ENCODE measurements at regions not wholly inside any gene's neighbourhood (a gene's known extent, or its start where the extent isn't known, plus 50 kb on each side); places are given as distances from the start of the nearest gene placed in this dataset.

- DNase-seq: no peak
Measured at GRCh38 chr14:89625731-89626232, 208.7 kb upstream of the FOXN3 start.

- no peak for DNase-seq
Measured at GRCh38 chr14:89625244-89625713, 208.2 kb upstream of the FOXN3 start.

DNA sequence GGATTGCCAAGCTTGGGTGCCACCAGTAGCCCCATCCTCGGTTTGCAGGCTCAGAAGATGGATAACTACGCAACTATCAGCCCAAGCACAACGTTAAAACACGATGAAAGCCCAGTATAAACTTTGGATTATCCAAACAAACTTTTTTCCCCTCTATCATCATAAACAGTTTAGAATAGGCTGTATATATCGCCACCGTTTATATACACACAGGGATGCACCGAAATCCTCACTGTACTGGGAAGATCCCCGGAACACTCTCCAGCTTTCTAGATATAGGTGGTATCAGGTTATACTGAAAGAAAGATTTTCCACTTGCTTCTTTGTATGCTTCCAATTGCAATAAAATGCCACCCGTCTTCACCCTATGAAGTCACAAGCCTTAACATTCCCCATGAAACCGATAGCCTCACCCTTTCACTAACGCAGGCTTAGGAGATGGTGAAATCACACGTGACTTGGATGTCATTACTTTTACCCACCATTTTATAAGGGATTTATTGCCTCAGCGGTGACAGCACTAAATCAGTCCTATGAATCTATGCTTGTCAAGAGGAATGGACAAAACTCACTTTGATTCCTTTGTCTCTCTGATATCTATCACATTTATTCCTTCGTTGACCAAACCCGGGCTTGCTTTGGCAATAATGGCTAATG is 207.6 kb upstream of the FOXN3 start:
- no peak for DNase-seq

GRCh38 chr14:89621791-89622638 is 205.0 kb upstream of the FOXN3 start:
- no peak for DNase-seq

DNA sequence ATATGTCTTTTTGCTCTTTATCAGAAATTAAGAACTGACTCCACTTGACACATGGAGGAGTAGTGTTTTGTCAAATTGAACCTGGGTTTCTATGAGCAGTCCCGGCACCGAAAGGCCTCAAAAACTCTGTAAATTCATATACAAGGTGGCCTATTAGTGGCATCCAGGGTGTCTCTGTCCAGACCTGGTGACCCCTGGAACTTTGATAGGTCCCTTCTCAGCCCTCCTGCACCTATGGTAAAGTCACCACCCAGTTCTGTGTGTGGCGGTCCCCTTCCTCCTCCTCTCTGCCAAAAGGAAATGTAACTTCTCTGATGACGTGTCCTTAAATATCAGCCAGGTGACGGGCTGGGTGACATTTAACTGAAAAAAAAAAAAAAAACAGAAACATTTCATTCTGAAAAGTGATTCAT is 204.0 kb upstream of the FOXN3 start:
- DNase-seq: no peak

GRCh38 chr14:89620436-89620835 is 203.4 kb upstream of the FOXN3 start:
- no peak for DNase-seq

GRCh38 chr14:89619596-89619995 is 202.6 kb upstream of the FOXN3 start:
- DNase-seq: no peak

DNA sequence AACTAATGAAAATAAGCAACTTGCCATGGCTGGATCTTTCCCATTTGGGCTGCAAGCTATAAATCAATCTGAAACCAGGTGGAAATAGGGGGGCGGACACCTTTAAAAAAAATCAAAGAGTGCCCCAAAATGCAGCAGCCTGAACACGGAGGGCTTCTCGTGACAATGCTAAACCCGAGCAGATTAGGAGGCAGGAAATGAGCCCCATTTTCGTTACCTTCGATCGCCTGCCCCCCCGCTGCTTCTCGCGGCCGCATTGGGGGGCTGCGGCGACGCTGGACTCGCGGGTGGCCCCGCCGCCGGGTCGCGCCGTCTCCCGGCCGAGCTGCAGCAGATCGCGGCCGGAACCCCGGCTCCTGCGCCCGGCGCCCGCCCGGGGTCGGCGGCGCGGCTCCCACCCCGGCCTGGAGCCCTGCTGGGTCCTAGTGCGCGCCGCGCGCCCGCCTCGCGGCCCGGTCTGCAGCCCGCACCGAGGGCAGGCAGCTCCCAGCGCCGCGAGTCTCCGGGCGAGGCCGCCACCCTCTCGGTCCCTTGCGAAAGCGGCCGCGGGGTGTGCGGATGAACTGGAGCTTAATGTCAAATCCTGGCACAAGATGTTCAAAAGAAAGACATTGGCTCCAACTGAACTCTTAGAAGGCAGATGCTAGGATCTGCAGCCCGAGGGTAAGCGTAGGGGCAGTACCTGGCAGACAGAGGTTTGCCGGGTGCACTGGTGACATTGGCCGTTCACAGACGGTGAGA is 201.9 kb upstream of the FOXN3 start:
- no peak for DNase-seq

GRCh38 chr14:89618330-89618708 is 201.3 kb upstream of the FOXN3 start:
- no peak for DNase-seq

- no peak for DNase-seq
Measured at GRCh38 chr14:89617481-89618329, 200.7 kb upstream of the FOXN3 start.

DNA sequence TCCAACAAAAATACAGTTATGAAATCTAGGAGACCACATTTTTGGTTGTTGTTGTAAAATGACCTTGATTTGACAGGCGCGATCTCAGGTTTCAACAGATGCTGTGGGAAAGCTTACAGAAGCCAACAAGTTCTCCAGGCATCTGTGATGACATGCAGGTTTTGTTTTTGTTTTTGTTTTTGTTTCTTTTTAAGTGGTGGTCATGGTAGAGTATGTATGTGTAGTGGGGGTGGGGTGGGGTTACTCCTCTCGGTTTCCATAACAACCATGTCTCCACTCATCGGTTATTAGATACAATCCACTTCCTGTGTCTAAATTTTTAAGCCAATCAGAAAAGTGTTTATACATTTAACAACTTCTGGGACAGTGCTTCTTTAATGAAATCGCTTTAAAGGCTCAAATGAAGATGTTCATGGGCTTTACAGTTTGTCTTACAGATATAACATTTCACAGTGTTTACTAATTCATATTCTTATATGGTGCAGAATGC is 199.9 kb upstream of the FOXN3 start:
- DNase-seq: no peak

- DNase-seq: no peak
Measured at GRCh38 chr14:89616425-89616824, 199.4 kb upstream of the FOXN3 start.

DNA sequence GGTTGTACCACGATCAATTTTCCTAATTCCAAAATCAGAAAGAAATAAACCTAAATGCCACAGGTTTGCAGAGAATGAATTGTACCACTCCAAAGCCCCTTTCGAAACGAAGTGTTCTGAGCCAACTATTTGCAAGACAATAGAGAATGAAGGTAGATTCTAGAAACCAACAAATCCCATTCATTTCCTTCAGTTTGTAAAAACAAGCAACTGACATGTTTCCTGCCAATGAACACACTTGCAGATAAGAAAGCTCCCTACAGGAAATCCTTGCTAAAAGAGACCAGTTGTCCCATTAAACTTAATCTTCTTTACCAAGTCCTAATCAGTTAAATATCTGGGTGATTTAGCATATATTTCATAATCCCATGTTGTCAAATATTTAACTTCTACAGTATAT is 198.4 kb upstream of the FOXN3 start:
- DNase-seq: no peak

DNA sequence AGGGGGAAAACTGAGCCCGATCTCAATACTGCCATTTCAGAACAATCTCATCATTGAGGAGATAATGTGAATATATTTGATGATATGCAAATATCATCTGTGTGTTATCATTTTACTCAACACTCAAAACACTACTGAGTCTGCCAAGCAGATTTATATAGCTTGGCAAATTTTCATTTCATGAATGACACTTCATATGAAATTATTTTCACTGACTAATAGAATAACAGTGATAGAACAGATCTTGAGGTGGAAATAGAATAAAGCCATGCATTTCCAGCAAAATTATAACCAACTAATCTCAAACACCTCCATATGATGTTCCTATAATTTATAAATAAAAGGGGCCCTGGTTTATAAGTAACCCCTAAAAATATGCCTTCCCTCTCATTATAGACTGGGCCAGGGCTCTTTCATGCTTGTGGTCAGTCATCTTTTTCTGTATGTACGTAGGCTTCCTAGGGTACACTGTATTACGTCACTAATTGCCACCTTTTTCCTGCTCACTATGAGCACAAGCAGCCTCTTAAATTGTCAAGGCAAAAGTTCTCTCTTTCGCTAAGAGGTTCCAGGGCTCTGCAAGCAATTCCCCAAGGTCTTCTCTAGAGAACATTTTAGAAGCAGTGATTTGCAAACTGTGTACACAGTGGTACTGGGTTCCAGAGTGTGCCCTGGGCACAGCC is 197.1 kb upstream of the FOXN3 start:
- DNase-seq: no peak

- DNase-seq: no peak
Measured at GRCh38 chr14:89613260-89614008, 196.4 kb upstream of the FOXN3 start.

DNA sequence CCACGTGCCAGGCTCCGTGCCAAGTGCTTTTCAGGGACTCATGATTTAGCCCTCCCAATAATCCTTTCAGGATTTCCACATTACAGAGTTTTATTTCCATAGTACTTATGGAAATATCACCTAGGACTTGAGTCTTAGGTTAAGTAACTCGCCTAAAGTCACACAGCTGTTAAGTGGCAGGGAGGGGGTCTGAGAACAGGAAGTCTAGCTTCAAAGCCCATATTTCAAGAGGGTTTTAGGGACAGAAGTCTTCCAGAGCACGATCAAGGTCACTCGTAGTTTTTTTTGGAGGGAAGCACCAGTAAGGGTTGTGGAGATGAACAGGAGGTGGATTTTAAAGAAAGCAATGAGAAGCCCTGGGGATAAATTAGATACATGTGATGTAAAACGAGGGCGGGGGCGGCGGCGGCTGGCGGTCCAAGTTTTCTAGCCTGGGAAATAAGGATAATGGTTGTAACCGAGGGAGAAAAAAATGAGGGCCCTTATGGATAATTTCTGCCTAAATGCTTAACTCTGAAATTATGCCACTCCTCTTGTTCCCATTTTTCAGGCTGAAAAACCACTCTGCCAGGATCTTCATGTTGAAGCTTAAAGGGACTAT is 192.6 kb upstream of the FOXN3 start:
- no peak for DNase-seq

DNA sequence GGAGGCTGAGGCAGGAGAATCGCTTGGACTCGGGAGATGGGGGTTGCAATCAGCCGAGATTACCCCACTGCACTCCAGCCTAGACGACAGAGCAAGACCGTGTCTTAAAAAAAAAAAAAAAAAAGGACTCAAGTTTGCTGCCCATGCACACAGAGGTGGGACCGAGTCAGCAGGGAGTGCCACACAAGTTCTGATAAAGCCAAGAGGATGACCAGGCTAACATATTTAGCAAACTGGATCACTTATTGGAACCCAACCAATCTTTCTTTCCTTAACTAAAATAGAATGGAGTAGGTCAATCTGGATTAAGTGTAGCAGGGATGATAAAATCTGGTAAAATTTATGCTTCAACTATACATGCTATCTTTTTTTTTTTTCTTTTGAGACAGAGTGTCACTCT is 190.4 kb upstream of the FOXN3 start:
- no peak for DNase-seq

DNA sequence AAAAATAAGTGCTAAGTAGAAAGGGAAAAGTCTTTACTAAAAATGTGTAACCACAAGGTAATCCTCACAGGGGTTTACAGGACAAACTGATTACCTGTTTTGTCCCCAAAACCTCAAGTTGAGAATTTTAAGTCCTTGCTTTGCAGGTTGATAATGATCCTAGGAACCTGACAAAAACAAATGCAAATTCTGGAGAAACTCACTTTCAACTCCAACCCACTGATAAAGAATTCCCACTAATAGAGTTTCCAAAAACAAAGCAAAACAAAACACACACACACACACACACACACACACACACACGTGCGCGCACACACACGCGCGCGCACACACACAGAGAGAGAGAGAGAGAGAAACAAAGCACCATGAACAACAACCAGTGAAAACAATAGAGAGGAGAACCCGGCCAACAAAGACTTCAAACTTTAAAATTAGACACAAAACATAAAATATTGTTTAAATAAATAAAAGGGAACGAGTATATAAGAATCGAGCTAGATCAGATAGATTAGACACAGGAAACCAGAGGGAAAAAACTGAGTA is 187.0 kb upstream of the FOXN3 start:
- no peak for DNase-seq

- DNase-seq: no peak
Measured at GRCh38 chr14:89600950-89601826, 184.2 kb upstream of the FOXN3 start.

Data from NCI-H1417 treated with DMSO at 0.1 percent for 48 hours (cell line).